ENCODE measurements at regions not wholly inside any gene's neighbourhood (a gene's known extent, or its start where the extent isn't known, plus 50 kb on each side); places are given as distances from the start of the nearest gene placed in this dataset.
"Not testable (repeated sequence)": the region's sequence is repeated elsewhere in the genome, so short reads cannot be mapped to it uniquely, and the experiment has no call there.

- Histone ChIP-seq H3K27me3 (replicated peaks; ENCODE audit: control insufficient read depth, insufficient read depth, low read length, poor library complexity, severe bottlenecking) (no peaks in the 10 kb centered on the region), H3K27ac (ENCODE audit: insufficient read depth, low read length, poor library complexity, severe bottlenecking) (no peak overlapping the region), H3K4me1 (ENCODE audit: control insufficient read depth, insufficient read depth, low read length, poor library complexity, severe bottlenecking) (no peaks in the 10 kb centered on the region), H3K9me3 (ENCODE audit: control insufficient read depth, low read length) (no peaks in the 10 kb centered on the region), H3K36me3 (ENCODE audit: control insufficient read depth, insufficient read depth, low read length) (no peaks in the 10 kb centered on the region), H3K4me3 (ENCODE audit: insufficient read depth, low read depth, low read length, poor library complexity, severe bottlenecking) (no peak overlapping the region)
- no peak for DNase-seq
Observed at GRCh38 chr16:51239196-51239595, 88.1 kb upstream of the SALL1 start.

DNA sequence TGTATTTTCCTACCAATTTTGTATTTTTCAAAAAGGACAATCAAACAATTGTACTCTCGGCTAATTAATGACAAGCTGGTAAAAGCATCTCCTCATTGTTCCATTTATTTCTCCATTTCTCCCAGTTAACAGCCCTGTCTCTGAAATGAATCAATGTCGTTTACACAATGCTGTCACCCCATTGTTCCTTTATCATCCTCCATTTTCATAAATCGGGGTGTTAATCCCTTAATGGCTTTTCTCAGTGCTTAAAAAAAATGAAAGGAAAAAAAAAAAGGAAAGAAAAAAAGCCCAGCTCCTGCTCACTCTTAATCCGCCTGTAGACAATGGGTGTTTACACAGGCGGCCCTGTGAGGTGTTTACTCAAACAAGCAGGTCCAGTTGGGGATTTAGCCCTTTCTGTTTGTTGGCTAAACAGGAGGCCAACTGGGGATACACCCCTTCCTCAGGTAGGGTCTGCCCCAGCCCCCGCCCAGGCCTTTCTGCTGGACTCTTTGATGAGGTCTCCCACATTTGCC is 86.8 kb upstream of the SALL1 start:
- Histone ChIP-seq H3K4me3 (ENCODE audit: insufficient read depth, low read depth, low read length, poor library complexity, severe bottlenecking) (no peak overlapping the region), H3K27ac (ENCODE audit: insufficient read depth, low read length, poor library complexity, severe bottlenecking) (no peak overlapping the region), H3K4me1 (ENCODE audit: control insufficient read depth, insufficient read depth, low read length, poor library complexity, severe bottlenecking) (no peaks in the 10 kb centered on the region), H3K9me3 (ENCODE audit: control insufficient read depth, low read length) (no peaks in the 10 kb centered on the region), H3K36me3 (ENCODE audit: control insufficient read depth, insufficient read depth, low read length) (no peaks in the 10 kb centered on the region), H3K27me3 (replicated peaks; ENCODE audit: control insufficient read depth, insufficient read depth, low read length, poor library complexity, severe bottlenecking) (no peaks in the 10 kb centered on the region)
- no peak for DNase-seq

- Histone ChIP-seq H3K36me3 (ENCODE audit: control insufficient read depth, insufficient read depth, low read length) (no peaks in the 10 kb centered on the region), H3K27ac (ENCODE audit: insufficient read depth, low read length, poor library complexity, severe bottlenecking) (no peak overlapping the region), H3K27me3 (replicated peaks; ENCODE audit: control insufficient read depth, insufficient read depth, low read length, poor library complexity, severe bottlenecking) (no peaks in the 10 kb centered on the region), H3K4me3 (ENCODE audit: insufficient read depth, low read depth, low read length, poor library complexity, severe bottlenecking) (no peak overlapping the region), H3K4me1 (ENCODE audit: control insufficient read depth, insufficient read depth, low read length, poor library complexity, severe bottlenecking) (no peaks in the 10 kb centered on the region), H3K9me3 (ENCODE audit: control insufficient read depth, low read length) (no peaks in the 10 kb centered on the region)
- DNase-seq: no peak
Observed at GRCh38 chr16:51237207-51237606, 86.1 kb upstream of the SALL1 start.

DNA sequence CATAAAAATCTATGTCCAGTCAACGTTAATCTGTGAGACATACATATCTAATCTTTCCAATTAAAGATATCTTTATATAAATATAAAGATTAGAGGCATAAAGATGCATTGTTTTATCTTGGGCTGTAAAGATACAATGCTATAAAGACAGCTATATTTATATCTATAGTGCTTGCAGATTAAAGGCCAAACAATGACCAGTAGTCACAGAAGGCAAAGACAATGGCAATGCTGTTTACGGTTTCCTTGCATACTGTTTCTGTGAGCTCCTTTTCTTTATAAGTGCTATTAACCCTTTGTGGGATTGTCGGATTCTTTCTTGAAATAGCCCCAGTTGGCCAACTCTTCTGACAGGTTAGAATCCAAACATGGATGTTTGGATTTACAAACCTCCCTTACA is 85.5 kb upstream of the SALL1 start:
- Histone ChIP-seq H3K9me3 (ENCODE audit: control insufficient read depth, low read length) (no peaks in the 10 kb centered on the region), H3K27ac (ENCODE audit: insufficient read depth, low read length, poor library complexity, severe bottlenecking) (no peak overlapping the region), H3K36me3 (ENCODE audit: control insufficient read depth, insufficient read depth, low read length) (no peaks in the 10 kb centered on the region), H3K4me3 (ENCODE audit: insufficient read depth, low read depth, low read length, poor library complexity, severe bottlenecking) (no peak overlapping the region), H3K27me3 (replicated peaks; ENCODE audit: control insufficient read depth, insufficient read depth, low read length, poor library complexity, severe bottlenecking) (no peaks in the 10 kb centered on the region), H3K4me1 (ENCODE audit: control insufficient read depth, insufficient read depth, low read length, poor library complexity, severe bottlenecking) (no peaks in the 10 kb centered on the region)
- DNase-seq: no peak

DNA sequence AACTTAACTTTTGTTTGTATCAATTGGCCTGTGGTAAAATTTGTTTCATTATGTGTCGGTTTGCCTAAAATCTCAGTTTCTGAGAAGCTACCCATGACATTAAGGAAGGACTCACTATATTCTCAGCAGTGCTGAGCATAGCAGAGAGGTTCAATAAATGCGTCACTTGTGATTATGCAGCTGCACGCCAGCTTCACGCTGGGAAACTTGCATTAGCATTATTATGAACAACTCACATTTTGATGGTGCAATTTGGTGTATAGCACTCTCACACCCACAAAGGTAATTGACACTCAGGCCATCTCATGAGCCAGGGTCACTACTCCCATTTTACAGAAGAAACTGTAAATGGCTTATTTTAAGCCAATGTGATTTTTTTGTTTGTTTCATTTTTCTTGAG is 80.6 kb upstream of the SALL1 start:
- no peak for DNase-seq
- H3K36me3 ChIP-seq (ENCODE audit: control insufficient read depth, insufficient read depth, low read length): no peaks in the 10 kb centered on the region
- H3K27ac ChIP-seq (ENCODE audit: insufficient read depth, low read length, poor library complexity, severe bottlenecking): no peak overlapping the region
- no peaks in the 10 kb centered on the region for H3K27me3 ChIP-seq (replicated peaks; ENCODE audit: control insufficient read depth, insufficient read depth, low read length, poor library complexity, severe bottlenecking)
- no peaks in the 10 kb centered on the region for H3K4me1 ChIP-seq (ENCODE audit: control insufficient read depth, insufficient read depth, low read length, poor library complexity, severe bottlenecking)
- H3K4me3 ChIP-seq (ENCODE audit: insufficient read depth, low read depth, low read length, poor library complexity, severe bottlenecking): no peak overlapping the region
- H3K9me3 ChIP-seq (ENCODE audit: control insufficient read depth, low read length): no peaks in the 10 kb centered on the region

DNA sequence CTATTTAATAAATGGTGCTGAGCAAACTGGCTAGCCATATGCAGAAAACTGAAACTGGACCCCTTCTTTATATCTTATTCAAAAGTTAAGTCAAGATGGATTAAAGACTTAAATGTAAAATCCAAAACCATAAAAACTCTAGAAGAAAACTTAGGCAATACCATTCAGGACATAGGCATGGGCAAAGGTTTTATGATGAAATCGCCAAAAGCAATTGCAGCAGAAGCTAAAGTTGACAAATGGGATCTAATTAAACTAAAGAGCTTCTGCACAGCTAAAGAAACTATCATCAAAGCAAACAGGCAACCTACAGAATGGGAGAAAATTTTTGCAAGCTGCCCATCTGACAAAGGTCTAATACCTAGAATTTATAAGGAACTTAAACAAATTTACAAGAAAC is 79.0 kb upstream of the SALL1 start:
- H3K27ac ChIP-seq (ENCODE audit: insufficient read depth, low read length, poor library complexity, severe bottlenecking); H3K4me3 ChIP-seq (ENCODE audit: insufficient read depth, low read depth, low read length, poor library complexity, severe bottlenecking); DNase-seq; H3K4me1 ChIP-seq (ENCODE audit: control insufficient read depth, insufficient read depth, low read length, poor library complexity, severe bottlenecking); H3K9me3 ChIP-seq (ENCODE audit: control insufficient read depth, low read length); H3K36me3 ChIP-seq (ENCODE audit: control insufficient read depth, insufficient read depth, low read length); H3K27me3 ChIP-seq (replicated peaks; ENCODE audit: control insufficient read depth, insufficient read depth, low read length, poor library complexity, severe bottlenecking): not testable (repeated sequence)

GRCh38 chr16:51228097-51228659 is 77.1 kb upstream of the SALL1 start:
- H3K9me3 ChIP-seq (ENCODE audit: control insufficient read depth, low read length): no peaks in the 10 kb centered on the region
- H3K27ac ChIP-seq (ENCODE audit: insufficient read depth, low read length, poor library complexity, severe bottlenecking): no peak overlapping the region
- no peaks in the 10 kb centered on the region for H3K27me3 ChIP-seq (replicated peaks; ENCODE audit: control insufficient read depth, insufficient read depth, low read length, poor library complexity, severe bottlenecking)
- no peak for DNase-seq
- H3K4me3 ChIP-seq (ENCODE audit: insufficient read depth, low read depth, low read length, poor library complexity, severe bottlenecking): no peak overlapping the region
- H3K4me1 ChIP-seq (ENCODE audit: control insufficient read depth, insufficient read depth, low read length, poor library complexity, severe bottlenecking): no peaks in the 10 kb centered on the region
- no peaks in the 10 kb centered on the region for H3K36me3 ChIP-seq (ENCODE audit: control insufficient read depth, insufficient read depth, low read length)

- Histone ChIP-seq H3K27ac (ENCODE audit: insufficient read depth, low read length, poor library complexity, severe bottlenecking) (no peak overlapping the region), H3K27me3 (replicated peaks; ENCODE audit: control insufficient read depth, insufficient read depth, low read length, poor library complexity, severe bottlenecking) (no peaks in the 10 kb centered on the region), H3K4me3 (ENCODE audit: insufficient read depth, low read depth, low read length, poor library complexity, severe bottlenecking) (no peak overlapping the region), H3K36me3 (ENCODE audit: control insufficient read depth, insufficient read depth, low read length) (no peaks in the 10 kb centered on the region), H3K4me1 (ENCODE audit: control insufficient read depth, insufficient read depth, low read length, poor library complexity, severe bottlenecking) (no peaks in the 10 kb centered on the region), H3K9me3 (ENCODE audit: control insufficient read depth, low read length) (no peaks in the 10 kb centered on the region)
- DNase-seq: no peak
Observed at GRCh38 chr16:51225878-51226277, 74.8 kb upstream of the SALL1 start.

DNA sequence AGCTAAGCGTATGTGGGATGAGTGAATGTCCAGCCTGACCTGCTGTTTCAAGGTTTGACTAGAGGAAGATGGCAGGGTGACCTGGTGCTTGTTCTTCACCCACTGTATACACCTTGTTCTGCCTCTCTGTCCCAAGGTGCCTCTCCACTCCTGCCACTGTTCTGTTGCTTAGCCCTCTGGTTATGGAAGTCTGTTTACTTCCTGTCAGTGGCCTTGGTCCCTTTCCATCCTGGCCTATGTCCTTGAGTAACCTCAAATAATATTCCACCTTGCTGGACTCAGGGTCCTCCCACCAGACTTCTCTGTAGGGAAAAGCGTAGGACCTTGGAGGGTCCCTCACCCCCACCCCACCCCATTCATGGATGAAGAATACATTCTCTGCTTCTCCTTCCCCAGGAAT is 73.2 kb upstream of the SALL1 start:
- no peaks in the 10 kb centered on the region for H3K27me3 ChIP-seq (replicated peaks; ENCODE audit: control insufficient read depth, insufficient read depth, low read length, poor library complexity, severe bottlenecking)
- no peaks in the 10 kb centered on the region for H3K9me3 ChIP-seq (ENCODE audit: control insufficient read depth, low read length)
- H3K36me3 ChIP-seq (ENCODE audit: control insufficient read depth, insufficient read depth, low read length): no peaks in the 10 kb centered on the region
- no peak for DNase-seq
- no peak overlapping the region for H3K27ac ChIP-seq (ENCODE audit: insufficient read depth, low read length, poor library complexity, severe bottlenecking)
- H3K4me1 ChIP-seq (ENCODE audit: control insufficient read depth, insufficient read depth, low read length, poor library complexity, severe bottlenecking): no peaks in the 10 kb centered on the region
- no peak overlapping the region for H3K4me3 ChIP-seq (ENCODE audit: insufficient read depth, low read depth, low read length, poor library complexity, severe bottlenecking)

DNA sequence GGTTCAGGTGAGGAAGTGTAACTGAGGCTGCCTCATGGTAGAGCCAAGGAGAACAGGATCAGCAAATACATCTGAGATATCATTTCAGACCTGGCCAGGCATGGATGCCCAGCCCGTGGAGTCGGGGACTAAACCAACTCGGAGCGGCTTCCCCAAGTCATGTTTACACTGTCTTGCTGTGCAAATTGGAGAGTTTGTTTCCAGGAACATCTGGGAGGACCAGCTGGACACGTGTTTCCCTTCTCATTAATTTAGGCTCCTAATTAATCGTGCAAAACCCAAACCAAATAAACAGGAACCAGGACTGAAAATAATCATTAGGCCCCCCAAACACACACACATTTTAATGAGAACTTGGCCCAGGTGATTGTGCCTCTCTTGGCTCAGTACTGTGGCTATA is 70.9 kb upstream of the SALL1 start:
- Histone ChIP-seq H3K9me3 (ENCODE audit: control insufficient read depth, low read length) (no peaks in the 10 kb centered on the region), H3K36me3 (ENCODE audit: control insufficient read depth, insufficient read depth, low read length) (no peaks in the 10 kb centered on the region), H3K27ac (ENCODE audit: insufficient read depth, low read length, poor library complexity, severe bottlenecking) (no peak overlapping the region), H3K4me1 (ENCODE audit: control insufficient read depth, insufficient read depth, low read length, poor library complexity, severe bottlenecking) (no peaks in the 10 kb centered on the region), H3K4me3 (ENCODE audit: insufficient read depth, low read depth, low read length, poor library complexity, severe bottlenecking) (no peak overlapping the region), H3K27me3 (replicated peaks; ENCODE audit: control insufficient read depth, insufficient read depth, low read length, poor library complexity, severe bottlenecking) (no peaks in the 10 kb centered on the region)
- DNase-seq: no peak

Measured in effector memory CD4-positive, alpha-beta T cell (primary cell).